Small intestine (tissue), 7 donors: ENCODE measurements at regions not wholly inside any gene's neighbourhood (a gene's known extent, or its start where the extent isn't known, plus 50 kb on each side); places are given as distances from the start of the nearest gene placed in this dataset.
A peak's percentile ranks its signal among the peaks of the same experiment; 100 is the strongest.
"Not testable (repeated sequence)": the region's sequence is repeated elsewhere in the genome, so short reads cannot be mapped to it uniquely, and the experiment has no call there.

Experiments used
- DNase-seq, 2 donors: peaks; one replicate each; pipeline versions ENCODE4 v3.0.0 to v3.0.0-alpha.2; 2013
- FAIRE-seq: peaks from 2 replicates; lab custom pipeline; 2012; peaks lifted over from hg19 to GRCh38; lab: Jason Lieb, UNC
- H3K27ac ChIP-seq, 3 donors: one replicate each; pipeline ENCODE4 v1.5.1; 2013; ENCODE audit warnings: low read length in 2 of 3, mild to moderate bottlenecking in 2 of 3, control low read depth in 1 of 3, inconsistent platforms in 1 of 3, low read depth in 1 of 3, moderate library complexity in 1 of 3
- H3K27me3 ChIP-seq, 3 donors: one replicate each; pipeline ENCODE4 v1.6.1; 2013; ENCODE audit warnings: low read length in 3 of 3, inconsistent platforms in 1 of 3; ENCODE audit not compliant: control insufficient read depth in 3 of 3, insufficient read depth in 3 of 3
- H3K36me3 ChIP-seq, 3 donors: one replicate each; pipeline ENCODE4 v1.6.1; 2013; ENCODE audit warnings: low read length in 3 of 3, inconsistent platforms in 1 of 3, low read depth in 1 of 3, mild to moderate bottlenecking in 1 of 3, moderate library complexity in 1 of 3; ENCODE audit not compliant: control insufficient read depth in 3 of 3, insufficient read depth in 2 of 3
- H3K4me1 ChIP-seq, 3 donors: one replicate each; pipeline ENCODE4 v1.6.1; 2013; ENCODE audit warnings: low read length in 2 of 3, inconsistent platforms in 1 of 3, low read depth in 1 of 3, mild to moderate bottlenecking in 1 of 3, moderate library complexity in 1 of 3; ENCODE audit not compliant: control insufficient read depth in 3 of 3, insufficient read depth in 2 of 3
- H3K4me3 ChIP-seq, 3 donors: one replicate each; pipeline ENCODE4 v1.5.1; 2013; ENCODE audit warnings: low read length in 3 of 3, control low read depth in 1 of 3, inconsistent platforms in 1 of 3, low read depth in 1 of 3, mild to moderate bottlenecking in 1 of 3, moderate library complexity in 1 of 3
- H3K9me3 ChIP-seq, 2 donors: one replicate each; pipeline ENCODE4 v1.6.1; 2013; ENCODE audit warnings: low read depth in 1 of 2, low read length in 1 of 2; ENCODE audit not compliant: control insufficient read depth in 2 of 2, insufficient read depth in 1 of 2
- WGBS, 3 donors: extraction: QIAGEN DNeasy Blood & Tissue Kit; methylation state at CpG; one replicate each; pipeline ENCODE4 v1.1.7; 2013; 5-methylcytosine and 5-hydroxymethylcytosine counted together
- donor health status: healthy with polysubstance abuse.
- donor health status: control.
- donor health status: control.
- donor health status: Bipolar disorder and iron deficiency.
- donor health status: healthy.

DNA sequence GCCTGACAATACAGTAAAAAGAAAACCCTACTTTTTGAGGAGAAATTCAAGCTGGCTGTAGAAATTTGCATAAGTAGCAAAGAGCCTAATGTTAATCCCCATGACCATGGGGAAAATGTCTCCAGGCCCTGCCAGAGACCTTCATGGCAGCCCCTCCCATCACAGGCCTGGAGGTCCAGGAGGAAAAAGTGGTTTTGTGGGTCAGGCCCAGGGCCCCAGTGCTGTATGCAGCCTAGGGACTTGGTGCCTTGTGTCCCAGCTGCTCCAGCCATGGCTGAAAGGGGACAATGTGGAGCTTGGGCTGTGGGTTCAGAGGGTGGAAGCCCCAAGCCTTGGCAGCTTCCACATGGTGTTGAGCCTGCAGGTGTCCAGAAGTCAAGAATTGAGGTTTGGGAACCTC, 813.2 kb downstream of the TMTC2 start:
- FAIRE-seq, DNase-seq: not testable (repeated sequence)

DNA sequence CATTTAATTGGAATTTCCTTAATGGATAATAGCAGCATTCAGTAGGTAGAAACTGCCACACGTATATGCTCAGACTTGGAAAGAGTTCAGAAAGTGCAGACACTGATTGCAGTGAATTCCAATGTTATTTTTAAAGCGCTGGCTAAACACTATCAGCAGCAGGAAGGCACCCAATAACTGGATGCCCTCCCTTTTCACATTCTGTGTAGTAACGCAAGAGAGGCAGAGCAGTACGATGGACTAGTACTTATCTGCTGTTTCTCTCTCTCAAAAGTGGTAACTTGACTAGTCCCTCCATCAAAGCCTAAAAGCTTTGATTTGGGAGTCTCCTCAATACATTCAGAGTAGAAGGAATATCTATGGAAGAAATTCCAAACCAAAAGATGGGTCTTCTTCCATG, 791.0 kb downstream of the TMTC2 start:
- Histone ChIP-seq H3K27ac (no peak overlapping the region), H3K4me1 (no peaks in the 10 kb centered on the region), H3K9me3 (no peaks in the 10 kb centered on the region), H3K36me3 (no peaks in the 10 kb centered on the region), H3K4me3 (no peak overlapping the region), H3K27me3 (no peaks in the 10 kb centered on the region)
- DNase-seq, result no peak
- FAIRE-seq, result no peak
- WGBS, 3 donors, result 23 to 39% (median 36%) methylated on average over 4 of the region's 4 CpGs

More for the DNA sequence above, 813.2 kb downstream of the TMTC2 start:
- not testable (repeated sequence) for H3K27me3 ChIP-seq, H3K9me3 ChIP-seq, H3K4me3 ChIP-seq, H3K36me3 ChIP-seq, H3K4me1 ChIP-seq, H3K27ac ChIP-seq

DNA sequence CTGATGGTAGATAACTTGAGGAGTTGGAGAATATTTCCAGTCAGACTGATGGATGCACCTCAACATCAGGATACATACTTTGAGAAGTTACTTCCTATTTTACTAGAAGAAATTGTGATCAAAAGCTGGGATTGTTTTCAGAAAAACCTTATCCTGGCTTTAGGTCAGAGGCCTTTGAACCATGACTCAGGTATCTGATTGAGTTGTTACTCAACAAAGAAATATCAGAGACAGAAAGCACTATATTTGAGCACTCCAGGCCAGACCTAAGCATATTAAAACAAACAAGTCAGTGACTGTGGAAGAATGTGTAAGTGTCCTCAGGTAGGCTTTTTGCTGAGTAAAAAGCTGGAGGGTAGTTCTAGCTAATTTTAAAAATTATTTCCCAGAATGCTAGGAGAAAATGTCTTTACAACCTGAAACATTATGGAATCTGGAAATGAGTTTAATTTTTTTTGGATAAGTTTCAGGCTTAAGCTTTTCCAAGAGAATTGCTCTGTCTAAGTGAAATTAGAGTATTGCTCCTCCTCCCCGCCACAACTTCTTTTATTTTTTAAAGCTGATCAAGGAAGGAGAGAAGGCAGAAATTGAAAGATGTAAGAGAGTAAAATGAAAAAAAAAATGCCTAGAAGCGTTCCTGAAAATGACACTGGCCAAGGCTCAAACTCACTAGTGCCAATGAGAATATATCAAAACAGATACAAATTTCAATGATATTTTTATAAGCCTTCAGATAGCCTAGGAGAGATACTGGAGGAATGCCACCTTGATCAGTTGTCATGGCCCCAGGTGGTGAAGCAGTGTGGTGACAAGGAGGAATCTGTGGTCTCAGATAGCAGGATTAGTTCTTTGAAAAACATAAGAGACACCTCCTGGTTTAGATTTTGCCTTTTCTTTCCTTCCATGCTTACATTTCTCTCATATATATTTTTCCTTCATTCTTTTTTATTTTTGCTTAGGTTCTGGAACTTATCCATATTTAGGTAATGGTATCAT, 790.3 kb downstream of the TMTC2 start:
- Histone ChIP-seq H3K36me3 (no peaks in the 10 kb centered on the region), H3K4me1 (no peaks in the 10 kb centered on the region), H3K27ac (no peak overlapping the region), H3K9me3 (no peaks in the 10 kb centered on the region), H3K27me3 (peaks cover 0 to 4% (median 0%) of the 10 kb centered on the region in 3 donors), H3K4me3 (no peak overlapping the region)
- DNase-seq (no peak), FAIRE-seq (no peak)
- WGBS, 3 donors, result 83 to 84% (median 84%) methylated on average over 2 of the region's 2 CpGs

DNA sequence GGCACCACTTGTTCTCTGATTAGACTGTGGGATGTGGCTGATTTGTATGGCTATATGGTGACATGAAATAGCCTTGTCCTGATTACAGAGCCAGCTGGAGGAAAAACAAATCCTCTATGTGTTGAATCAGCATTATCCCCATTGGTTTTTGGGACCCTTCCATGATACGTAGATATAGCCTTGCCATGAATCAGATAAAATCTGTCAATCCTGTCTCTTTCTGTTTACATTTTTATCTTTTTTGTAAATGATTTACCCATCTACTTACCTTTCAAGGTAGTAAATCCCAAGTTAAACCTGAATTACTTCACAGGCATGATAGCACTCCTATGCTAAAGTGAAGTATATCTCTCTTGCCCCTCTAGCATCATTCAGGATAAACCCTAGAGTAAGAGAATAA, 789.3 kb downstream of the TMTC2 start:
- Histone ChIP-seq H3K36me3 (no peaks in the 10 kb centered on the region), H3K4me3 (no peak overlapping the region), H3K4me1 (no peaks in the 10 kb centered on the region), H3K9me3 (no peaks in the 10 kb centered on the region), H3K27ac (no peak overlapping the region), H3K27me3 (peaks cover 0 to 4% (median 0%) of the 10 kb centered on the region in 3 donors)
- FAIRE-seq, result no peak
- 15 to 70% (median 35%) methylated on average over 1 of the region's 1 CpG for WGBS, 3 donors
- no peak for DNase-seq

DNA sequence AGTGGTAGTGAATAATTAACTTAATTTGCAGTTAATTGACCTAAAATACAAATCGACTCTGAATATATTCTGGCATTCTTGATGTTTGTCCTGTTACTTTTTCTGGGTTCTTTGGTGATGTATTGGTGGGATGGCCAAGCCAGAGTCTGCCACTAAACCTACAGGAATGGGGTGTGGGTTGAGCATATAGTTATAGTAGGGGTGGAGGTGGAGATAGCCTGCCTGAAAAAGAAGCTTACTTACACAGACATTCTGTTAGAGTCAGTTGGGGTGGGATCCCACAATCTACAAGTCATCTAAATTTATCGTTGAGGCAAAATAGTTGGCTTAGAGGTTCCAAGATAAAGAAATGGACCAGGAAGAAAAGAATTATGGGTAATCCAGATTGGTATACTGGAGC, 787.7 kb downstream of the TMTC2 start:
- Histone ChIP-seq H3K4me1 (no peaks in the 10 kb centered on the region), H3K9me3 (no peaks in the 10 kb centered on the region), H3K27ac (no peak overlapping the region), H3K4me3 (no peak overlapping the region), H3K27me3 (peaks cover 0 to 4% (median 0%) of the 10 kb centered on the region in 3 donors), H3K36me3 (no peaks in the 10 kb centered on the region)
- DNase-seq, result no peak
- FAIRE-seq, result no peak
- WGBS, 3 donors, result 73 to 88% (median 86%) methylated on average over 2 of the region's 2 CpGs

DNA sequence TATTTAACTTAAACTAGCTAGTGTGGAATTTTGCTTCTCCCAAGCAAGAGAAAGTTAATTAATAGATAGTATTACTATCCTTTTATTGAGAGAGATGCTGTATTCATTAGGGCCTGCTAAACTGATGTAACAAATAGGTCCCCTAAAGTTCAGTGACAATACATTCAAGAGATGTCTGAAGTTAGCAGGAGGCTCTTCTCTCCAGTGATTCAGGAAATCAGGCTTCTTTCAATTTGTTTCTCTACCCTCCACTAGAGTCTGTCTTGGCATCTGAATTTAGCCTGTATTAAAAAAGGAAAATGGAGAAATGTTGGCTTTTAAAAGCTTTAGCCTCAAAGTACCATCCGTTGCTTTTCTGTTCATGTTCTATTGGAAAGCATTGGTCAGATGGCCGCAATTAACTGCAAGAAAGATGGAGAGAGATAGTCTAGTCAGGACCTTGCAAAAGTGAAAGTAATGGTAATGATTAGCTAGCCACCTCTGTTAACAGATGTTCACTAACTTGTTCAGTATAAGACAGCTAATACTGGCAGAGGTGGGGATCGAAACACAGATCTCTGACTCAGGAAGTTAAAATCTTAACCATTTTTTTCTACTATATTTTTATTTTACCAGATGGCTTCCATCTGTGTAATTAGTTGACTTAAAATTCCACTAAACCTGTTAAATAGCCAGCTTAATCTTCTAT, 786.8 kb downstream of the TMTC2 start:
- peak; percentile 4 to 29 for DNase-seq
- no peaks in the 10 kb centered on the region for H3K36me3 ChIP-seq
- no peaks in the 10 kb centered on the region for H3K4me1 ChIP-seq
- no peak overlapping the region for H3K4me3 ChIP-seq
- H3K27ac ChIP-seq, result no peak overlapping the region
- H3K9me3 ChIP-seq, result no peaks in the 10 kb centered on the region
- WGBS, 3 donors, result 15 to 41% (median 34%) methylated on average over 3 of the region's 3 CpGs
- H3K27me3 ChIP-seq, result peaks cover 0 to 4% (median 0%) of the 10 kb centered on the region in 3 donors
- no peak for FAIRE-seq

DNA sequence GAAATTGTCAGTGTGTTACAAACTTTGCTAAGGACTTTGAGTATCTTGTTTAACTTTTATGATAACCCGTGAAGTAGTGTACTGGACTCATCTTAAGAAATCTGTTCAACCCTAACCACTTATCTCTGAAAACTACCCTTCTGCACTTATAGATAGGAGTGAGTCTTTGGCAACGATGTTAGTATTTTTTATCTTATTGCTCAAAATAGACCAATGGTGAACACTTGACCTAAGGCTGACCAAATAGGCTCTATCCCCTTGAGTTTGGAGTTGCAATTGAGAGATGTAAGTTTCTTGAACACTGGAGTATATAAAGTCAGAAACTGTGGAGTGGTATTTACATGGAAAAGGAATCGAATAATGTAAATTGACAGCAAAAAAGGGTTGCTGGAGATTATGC, 786.1 kb downstream of the TMTC2 start:
- Histone ChIP-seq H3K4me3 (no peak overlapping the region), H3K9me3 (no peaks in the 10 kb centered on the region), H3K4me1 (no peaks in the 10 kb centered on the region), H3K27ac (no peak overlapping the region), H3K36me3 (no peaks in the 10 kb centered on the region), H3K27me3 (peaks cover 0 to 4% (median 0%) of the 10 kb centered on the region in 3 donors)
- WGBS, 3 donors, result 39 to 71% (median 48%) methylated on average over 3 of the region's 3 CpGs
- FAIRE-seq (no peak), DNase-seq (no peak)

DNA sequence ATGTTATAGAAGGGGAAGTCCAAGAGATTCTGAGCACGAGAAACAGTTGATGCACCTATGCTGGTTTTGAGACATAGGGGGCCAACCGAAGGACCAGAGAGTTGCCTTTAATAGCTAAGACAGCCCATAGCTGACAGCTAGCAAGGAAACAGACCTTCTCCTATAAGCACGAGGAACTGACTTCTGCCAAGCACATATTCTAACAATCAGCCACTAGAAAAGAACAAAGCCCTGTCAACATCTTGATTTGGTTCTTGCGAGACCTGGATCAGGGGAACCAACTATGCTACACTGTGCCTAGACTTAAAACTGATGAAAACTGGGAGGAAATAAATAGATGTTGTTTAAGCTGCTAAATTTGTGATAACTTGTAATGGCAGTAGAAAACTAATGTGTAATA, 785.6 kb downstream of the TMTC2 start:
- no peaks in the 10 kb centered on the region for H3K9me3 ChIP-seq
- DNase-seq, result no peak
- FAIRE-seq, result no peak
- H3K27me3 ChIP-seq, result peaks cover 0 to 4% (median 0%) of the 10 kb centered on the region in 3 donors
- no peaks in the 10 kb centered on the region for H3K36me3 ChIP-seq
- no peaks in the 10 kb centered on the region for H3K4me1 ChIP-seq
- no peak overlapping the region for H3K27ac ChIP-seq
- no peak overlapping the region for H3K4me3 ChIP-seq
- WGBS, 3 donors, result 58 to 74% (median 69%) methylated on average over 4 of the region's 4 CpGs
